HEK293T (cell line): ENCODE measurements at regions not wholly inside any gene's neighbourhood (a gene's known extent, or its start where the extent isn't known, plus 50 kb on each side); places are given as distances from the start of the nearest gene placed in this dataset.

Experiments used
- BHLHE40 ChIP-seq: fragments of 450-650 bp; IDR thresholded peaks from 2 replicates; pipeline ENCODE4 v1.6.1; 2016; ENCODE audit warnings: mild to moderate bottlenecking, moderate library complexity, borderline replicate concordance
- CTBP1 ChIP-seq: fragments of 450-650 bp; IDR thresholded peaks from 2 replicates; pipeline ENCODE4 v1.6.1; 2016; ENCODE audit warnings: borderline replicate concordance
- ELF4 ChIP-seq: fragments of 450-650 bp; IDR thresholded peaks from 2 replicates; pipeline ENCODE4 v1.6.1; 2017; ENCODE audit warnings: antibody characterized with exemption
- FOXK2 ChIP-seq: fragments of 450-650 bp; IDR thresholded peaks from 2 replicates; pipeline ENCODE4 v1.6.1; 2016; ENCODE audit warnings: mild to moderate bottlenecking
- FOXM1 ChIP-seq: fragments of 450-650 bp; IDR thresholded peaks from 2 replicates; pipeline ENCODE4 v1.6.1; 2017; ENCODE audit warnings: mild to moderate bottlenecking, borderline replicate concordance
- L3MBTL2 ChIP-seq: fragments of 450-650 bp; conservative IDR thresholded peaks from 2 replicates; pipeline ENCODE4 v1.6.1; 2016; ENCODE audit warnings: mild to moderate bottlenecking
- LEF1 ChIP-seq: fragments of 450-650 bp; IDR thresholded peaks from 2 replicates; pipeline ENCODE4 v1.6.1; 2017; ENCODE audit warnings: mild to moderate bottlenecking, borderline replicate concordance
- SP1 ChIP-seq: fragments of 450-650 bp; IDR thresholded peaks from 2 replicates; pipeline ENCODE4 v1.6.1; 2017
- SUZ12 ChIP-seq: fragments of 450-650 bp; IDR thresholded peaks from 2 replicates; pipeline ENCODE4 v1.6.1; 2016; ENCODE audit warnings: mild to moderate bottlenecking
- TARDBP ChIP-seq: fragments of 450-650 bp; IDR thresholded peaks from 2 replicates; pipeline ENCODE4 v1.6.1; 2016
- ZNF384 ChIP-seq: fragments of 450-650 bp; IDR thresholded peaks from 2 replicates; pipeline ENCODE4 v1.6.1; 2016

- TF ChIP-seq SUZ12 (no peak), TARDBP (no peak), L3MBTL2 (no peak), FOXM1 (no peak), BHLHE40 (no peak), CTBP1 (no peak), FOXK2 (no peak), SP1 (no peak), LEF1 (no peak), ELF4 (no peak), ZNF384 (no peak)
These were observed 367.2 kb downstream of the RASEF start for GRCh38 chr9:82695704-82696103.
